ENCODE measurements at regions not wholly inside any gene's neighbourhood (a gene's known extent, or its start where the extent isn't known, plus 50 kb on each side); places are given as distances from the start of the nearest gene placed in this dataset.
"Not testable (repeated sequence)": the region's sequence is repeated elsewhere in the genome, so short reads cannot be mapped to it uniquely, and the experiment has no call there.

GRCh38 chr7:119842337-119842736 lies 430.6 kb upstream of the KCND2 start:
- DNase-seq (ENCODE audit: low read depth) = no peak
- H3K4me3 ChIP-seq (ENCODE audit: low read depth, low read length) = no peak overlapping the region
- no peak for TF ChIP-seq CTCF (IDR thresholded peaks at IDR 0.05; ENCODE audit: low read depth, low read length, missing control alignments)

- DNase-seq (ENCODE audit: low read depth) = no peak
- TF ChIP-seq CTCF (IDR thresholded peaks at IDR 0.05; ENCODE audit: low read depth, low read length, missing control alignments) = no peak
- no peak overlapping the region for H3K4me3 ChIP-seq (ENCODE audit: low read depth, low read length)
These were observed 430.2 kb upstream of the KCND2 start for GRCh38 chr7:119842786-119843185.

GRCh38 chr7:119861385-119861784 lies 411.6 kb upstream of the KCND2 start:
- TF ChIP-seq CTCF (IDR thresholded peaks at IDR 0.05; ENCODE audit: low read depth, low read length, missing control alignments) = no peak
- no peak for DNase-seq (ENCODE audit: low read depth)
- no peak overlapping the region for H3K4me3 ChIP-seq (ENCODE audit: low read depth, low read length)

GRCh38 chr7:119868387-119868786 lies 404.6 kb upstream of the KCND2 start:
- no peak for TF ChIP-seq CTCF (IDR thresholded peaks at IDR 0.05; ENCODE audit: low read depth, low read length, missing control alignments)
- DNase-seq (ENCODE audit: low read depth) = no peak
- no peak overlapping the region for H3K4me3 ChIP-seq (ENCODE audit: low read depth, low read length)

GRCh38 chr7:119879835-119880234 lies 393.1 kb upstream of the KCND2 start:
- H3K4me3 ChIP-seq (ENCODE audit: low read depth, low read length) = no peak overlapping the region
- TF ChIP-seq CTCF (IDR thresholded peaks at IDR 0.05; ENCODE audit: low read depth, low read length, missing control alignments) = no peak
- no peak for DNase-seq (ENCODE audit: low read depth)

GRCh38 chr7:119886007-119886406 lies 387.0 kb upstream of the KCND2 start:
- no peak for TF ChIP-seq CTCF (IDR thresholded peaks at IDR 0.05; ENCODE audit: low read depth, low read length, missing control alignments)
- DNase-seq (ENCODE audit: low read depth) = no peak
- H3K4me3 ChIP-seq (ENCODE audit: low read depth, low read length) = no peak overlapping the region

GRCh38 chr7:119886525-119886924 lies 386.4 kb upstream of the KCND2 start:
- DNase-seq (ENCODE audit: low read depth); H3K4me3 ChIP-seq (ENCODE audit: low read depth, low read length): not testable (repeated sequence)

GRCh38 chr7:119888251-119888650 lies 384.7 kb upstream of the KCND2 start:
- DNase-seq (ENCODE audit: low read depth) = no peak
- TF ChIP-seq CTCF (IDR thresholded peaks at IDR 0.05; ENCODE audit: low read depth, low read length, missing control alignments) = no peak
- H3K4me3 ChIP-seq (ENCODE audit: low read depth, low read length) = no peak overlapping the region

All from GM12864 (cell line).